ENCODE measurements at regions not wholly inside any gene's neighbourhood (a gene's known extent, or its start where the extent isn't known, plus 50 kb on each side); places are given as distances from the start of the nearest gene placed in this dataset.

DNA sequence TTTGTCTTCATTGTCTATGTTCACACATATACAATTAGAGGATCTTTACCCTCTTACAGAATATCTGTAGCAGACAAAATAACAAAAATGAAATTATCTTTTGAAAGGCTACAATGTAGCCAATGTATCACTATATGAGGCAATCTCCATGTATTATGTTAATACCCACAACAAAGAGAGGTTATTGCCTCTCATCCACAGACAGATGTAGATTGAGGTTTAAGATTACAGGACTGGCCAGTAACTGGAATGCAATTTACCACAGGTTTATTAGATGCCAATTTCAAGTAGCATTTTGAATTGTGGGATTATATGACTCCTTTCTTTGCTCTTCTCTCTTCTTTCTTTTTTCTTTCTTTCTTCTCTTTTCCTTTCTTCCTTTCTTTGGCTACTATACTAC, 242.6 kb downstream of the ANKRD50 start:
- no peak for DNase-seq (ENCODE audit: low read depth in 2 of 2)

DNA sequence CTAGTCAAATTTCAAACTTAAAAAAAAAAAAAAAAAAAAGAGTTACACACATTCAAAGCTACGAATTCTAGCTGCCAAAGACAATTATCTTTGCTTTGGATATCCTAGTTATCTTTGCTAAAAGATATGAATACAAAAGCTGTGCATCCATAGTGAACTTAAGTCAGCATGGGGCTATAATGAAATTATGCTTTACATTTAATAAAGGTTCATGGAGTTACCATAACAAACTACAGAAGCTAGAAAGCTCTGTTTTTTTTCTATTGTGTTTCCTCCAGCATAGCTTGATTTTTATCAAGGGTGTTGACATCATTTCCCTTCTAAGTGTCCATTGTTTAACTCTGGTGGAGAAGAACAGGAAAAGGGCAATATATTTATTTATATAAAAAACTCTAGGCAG, 234.1 kb downstream of the ANKRD50 start:
- DNase-seq (ENCODE audit: low read depth in 2 of 2), result no peak

DNA sequence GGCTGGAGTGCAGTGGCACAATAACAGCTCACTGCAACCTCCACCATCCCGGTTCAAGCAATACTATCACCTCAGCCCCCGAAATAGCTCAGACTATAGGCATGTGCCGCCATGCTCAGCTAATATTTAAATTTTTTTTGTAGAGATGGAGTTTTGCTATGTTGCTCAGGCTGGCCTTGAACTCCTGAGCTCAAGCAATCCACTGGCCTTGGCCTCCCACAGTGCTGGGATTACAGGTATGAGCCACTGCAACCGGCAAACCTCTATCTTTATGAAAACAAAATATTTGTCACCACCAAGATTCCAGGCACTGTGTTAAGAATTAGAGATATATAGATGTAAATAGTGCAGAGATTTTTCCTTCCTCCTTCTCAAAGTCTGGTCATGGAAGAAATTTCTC, 232.5 kb downstream of the ANKRD50 start:
- no peak for DNase-seq (ENCODE audit: low read depth in 2 of 2)

DNA sequence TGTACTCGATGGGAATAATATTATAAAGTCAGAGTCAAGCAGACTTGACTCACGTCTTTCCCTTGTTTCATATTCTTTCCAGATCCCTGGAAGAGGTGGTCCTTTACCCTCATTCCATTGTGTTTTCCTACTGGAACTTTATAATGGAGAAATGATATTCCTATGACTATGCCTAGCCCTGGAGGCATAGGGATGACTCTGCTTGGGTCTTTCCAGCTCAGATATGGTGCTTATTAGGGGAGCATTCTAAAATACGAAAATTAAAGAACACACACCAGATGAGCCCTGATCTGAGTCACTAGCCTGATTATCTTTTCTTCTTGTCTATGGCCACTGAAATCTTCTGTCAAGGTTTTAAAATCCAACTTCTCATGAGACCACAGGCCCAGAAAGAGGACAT, 231.4 kb downstream of the ANKRD50 start:
- DNase-seq (ENCODE audit: low read depth in 2 of 2), result no peak

DNA sequence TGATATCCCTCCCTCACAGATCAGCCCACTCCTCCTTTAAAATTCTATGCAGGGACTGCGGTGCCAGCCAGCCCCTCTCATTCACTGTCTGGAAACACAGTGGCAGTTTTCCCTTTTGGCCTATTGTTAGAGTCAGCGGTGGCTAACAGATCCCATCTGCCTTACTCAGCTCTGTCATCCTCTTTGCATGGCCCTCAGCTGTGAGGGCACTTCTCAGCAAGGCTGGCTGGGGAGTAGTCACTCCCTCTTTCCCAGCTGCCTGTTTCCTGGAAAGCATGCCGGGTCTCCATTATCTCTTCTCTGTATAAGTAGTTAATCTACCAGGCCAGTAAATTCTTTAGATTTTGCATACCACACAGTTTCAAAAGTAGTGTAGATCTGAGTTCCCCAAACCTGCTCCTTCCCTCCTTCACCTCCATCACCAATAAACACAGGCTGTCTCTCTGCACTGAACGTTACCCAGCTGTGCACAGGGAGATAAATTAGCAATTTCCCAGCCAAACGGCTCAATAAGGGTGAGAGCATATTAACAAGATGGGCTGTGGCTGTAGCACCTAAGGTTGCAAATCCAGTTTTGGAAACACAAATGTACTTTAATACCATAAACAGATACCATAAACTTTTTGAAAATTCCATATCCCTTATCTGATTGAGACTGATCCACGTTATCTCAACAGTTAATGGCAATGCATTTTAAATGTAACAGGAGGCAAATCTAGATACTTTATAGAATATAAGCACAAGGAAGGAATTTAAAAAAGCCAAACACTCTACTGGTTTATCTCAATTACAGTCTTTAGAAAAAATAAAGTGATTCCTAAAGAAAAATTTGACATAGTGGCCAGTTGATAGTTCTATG, 229.3 kb downstream of the ANKRD50 start:
- no peak for DNase-seq (ENCODE audit: low read depth in 2 of 2)

DNA sequence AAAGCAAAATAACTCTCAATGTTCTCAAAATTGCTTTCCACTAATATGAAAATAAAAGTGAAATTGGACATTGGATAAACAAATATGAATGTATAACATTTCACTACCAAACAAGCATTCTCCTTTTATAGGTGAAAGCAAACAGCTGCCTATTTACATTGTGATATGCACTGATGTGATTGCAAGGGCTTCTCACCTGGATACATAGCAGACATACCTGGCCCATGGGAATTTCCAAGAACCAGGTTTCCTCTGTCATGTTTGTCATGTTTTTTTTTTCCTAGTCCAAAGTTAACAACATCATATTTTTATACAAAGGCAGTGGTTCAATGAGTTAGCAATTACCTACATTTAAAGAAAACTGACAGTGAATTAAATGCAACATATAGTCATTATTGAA, 228.5 kb downstream of the ANKRD50 start:
- no peak for DNase-seq (ENCODE audit: low read depth in 2 of 2)

DNA sequence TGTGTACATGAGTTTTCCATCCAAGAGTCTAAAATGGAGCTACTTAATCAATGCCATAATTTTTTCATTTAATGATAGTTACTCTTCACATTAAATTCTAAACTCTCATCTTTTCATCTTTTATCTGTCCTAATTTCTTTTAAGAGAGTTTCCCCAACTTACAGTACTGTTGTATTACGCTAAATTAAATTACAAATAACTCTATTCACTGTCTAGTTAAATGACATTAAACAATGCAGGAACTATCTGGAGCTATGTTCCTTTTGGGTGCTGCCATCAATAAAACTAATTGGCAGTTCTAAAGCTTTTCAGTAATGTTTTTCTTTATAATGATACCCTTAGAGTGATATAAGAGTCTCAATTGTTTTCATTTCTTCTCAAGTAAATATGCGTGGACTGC, 227.6 kb downstream of the ANKRD50 start:
- no peak for DNase-seq (ENCODE audit: low read depth in 2 of 2)

DNA sequence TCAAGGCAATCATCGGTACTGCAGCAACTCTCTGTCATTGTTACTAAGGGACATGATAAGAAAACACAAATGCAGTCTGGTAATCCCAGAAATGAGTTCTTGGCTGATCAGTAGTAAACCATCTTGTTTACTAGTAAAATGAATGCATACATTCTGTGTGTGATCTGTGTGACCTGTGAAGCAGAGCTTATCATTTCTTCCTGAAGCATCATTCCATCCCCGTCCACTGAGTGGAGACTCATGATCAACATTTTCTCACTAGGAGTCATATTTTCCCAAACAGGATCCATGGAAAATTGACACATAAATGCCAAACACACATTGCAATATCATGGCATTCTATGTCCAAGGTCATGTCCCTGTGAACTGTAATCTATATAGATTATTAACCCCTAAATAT, 226.1 kb downstream of the ANKRD50 start:
- DNase-seq (ENCODE audit: low read depth in 2 of 2), result no peak

DNA sequence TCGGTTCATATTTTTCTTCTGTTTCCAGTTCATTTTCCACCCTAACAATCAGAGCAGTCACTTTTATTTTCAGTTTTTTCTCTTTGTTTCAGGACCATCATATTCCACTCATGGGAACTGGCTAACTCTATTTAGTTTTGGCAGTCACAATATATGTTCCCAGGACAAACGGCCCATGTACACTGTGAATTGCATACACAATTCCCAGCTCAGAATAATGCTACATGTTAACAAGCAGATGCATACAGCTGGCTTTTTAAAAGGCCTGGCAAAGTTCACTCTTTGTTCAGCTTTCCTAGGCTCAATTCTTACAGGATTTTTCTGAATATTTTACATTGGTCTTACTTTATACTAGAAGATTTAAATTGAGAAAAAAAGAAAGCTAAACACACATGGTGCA, 224.9 kb downstream of the ANKRD50 start:
- no peak for DNase-seq (ENCODE audit: low read depth in 2 of 2)

DNA sequence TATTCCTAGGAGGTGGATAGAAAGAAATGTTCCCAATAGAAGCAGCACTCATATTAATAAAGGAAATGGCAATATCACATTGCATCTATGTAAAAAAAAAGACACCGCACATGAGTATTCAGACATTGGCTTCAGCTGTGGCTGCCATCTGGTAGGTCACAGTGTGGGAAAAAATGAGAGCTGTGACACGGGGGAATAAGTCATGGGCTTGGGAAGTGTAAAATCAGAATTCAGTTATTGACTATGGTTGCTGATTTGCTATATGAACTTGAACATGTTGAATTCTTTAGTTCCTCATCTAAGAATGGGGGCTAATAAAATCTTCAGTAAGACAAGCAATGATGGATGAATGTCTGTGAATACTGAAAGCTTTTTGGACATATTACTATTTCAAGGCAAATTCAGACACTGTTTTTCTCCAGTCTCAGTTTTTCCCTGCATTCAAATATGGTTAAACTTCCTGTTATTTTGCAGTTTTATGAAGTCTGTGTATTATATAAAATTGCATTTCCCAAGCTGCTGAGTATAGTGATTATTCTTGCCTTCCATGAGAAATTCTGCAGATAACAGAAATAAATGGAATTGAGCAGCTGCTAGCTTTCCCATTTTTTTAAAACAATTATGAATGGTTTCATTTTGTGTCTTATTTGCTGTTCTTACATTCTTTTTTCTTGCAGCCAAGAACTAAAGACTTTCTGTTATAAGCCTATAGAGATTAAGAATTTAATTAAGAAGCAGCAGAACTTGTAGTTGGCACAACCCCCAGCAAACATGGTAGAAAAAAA, 221.0 kb downstream of the ANKRD50 start:
- no peak for DNase-seq (ENCODE audit: low read depth in 2 of 2)

DNA sequence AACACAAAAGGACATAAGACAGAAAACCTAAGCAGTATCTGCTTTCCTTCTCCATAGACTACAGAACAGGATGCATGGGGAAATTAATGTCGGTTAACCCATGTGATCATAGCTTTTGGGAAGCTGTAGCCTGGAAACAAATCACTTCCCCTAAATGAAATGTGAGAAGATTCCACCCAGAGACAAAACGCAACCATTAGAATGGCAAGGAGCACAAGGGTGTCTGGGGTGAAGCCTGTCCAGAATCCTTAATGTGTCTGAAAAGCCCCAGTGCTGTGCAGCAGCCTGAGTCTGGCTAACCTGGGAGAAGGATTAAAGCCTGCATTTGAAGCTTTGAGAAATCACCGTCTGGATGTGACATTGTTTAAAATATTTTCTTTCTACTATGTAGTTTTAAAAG, 213.3 kb downstream of the ANKRD50 start:
- no peak for DNase-seq (ENCODE audit: low read depth in 2 of 2)

DNA sequence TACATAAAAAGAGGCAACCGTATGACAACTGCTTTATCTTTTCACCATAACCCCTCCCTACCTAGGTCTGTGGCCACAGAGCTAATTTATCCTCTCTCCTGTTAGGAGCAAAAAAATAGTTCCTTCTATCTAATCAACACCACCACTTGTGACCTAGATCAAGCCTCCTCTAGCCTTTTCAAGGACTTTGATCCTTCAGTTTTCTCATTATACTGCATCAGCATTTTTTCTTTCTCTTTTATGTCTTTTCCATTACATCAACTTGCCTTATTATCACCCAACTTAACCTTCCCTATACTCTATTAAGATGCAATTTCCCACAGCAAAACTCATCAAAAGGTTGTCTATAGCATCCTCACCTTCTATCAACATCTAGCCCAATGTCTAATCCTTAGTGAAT, 211.0 kb downstream of the ANKRD50 start:
- DNase-seq (ENCODE audit: low read depth in 2 of 2), result no peak

DNA sequence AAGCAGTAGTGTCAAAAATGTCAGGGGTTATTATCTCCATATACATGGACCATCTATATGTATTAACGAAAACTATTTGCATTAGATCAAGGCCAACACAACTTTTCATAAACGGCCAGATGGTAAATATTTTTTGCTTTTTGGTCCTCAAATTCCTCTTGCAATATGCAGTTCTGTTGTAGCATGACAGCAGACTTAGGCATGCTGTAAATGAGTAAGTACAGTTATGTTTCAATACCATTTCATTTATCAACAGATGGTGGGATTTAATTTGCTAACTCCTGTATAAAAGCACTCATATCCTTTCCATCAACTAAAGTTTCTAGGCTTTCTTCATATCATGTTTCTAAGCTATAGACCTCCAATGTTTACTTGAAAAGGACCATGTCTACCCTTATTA, 208.1 kb downstream of the ANKRD50 start:
- DNase-seq (ENCODE audit: low read depth in 2 of 2), result no peak

DNA sequence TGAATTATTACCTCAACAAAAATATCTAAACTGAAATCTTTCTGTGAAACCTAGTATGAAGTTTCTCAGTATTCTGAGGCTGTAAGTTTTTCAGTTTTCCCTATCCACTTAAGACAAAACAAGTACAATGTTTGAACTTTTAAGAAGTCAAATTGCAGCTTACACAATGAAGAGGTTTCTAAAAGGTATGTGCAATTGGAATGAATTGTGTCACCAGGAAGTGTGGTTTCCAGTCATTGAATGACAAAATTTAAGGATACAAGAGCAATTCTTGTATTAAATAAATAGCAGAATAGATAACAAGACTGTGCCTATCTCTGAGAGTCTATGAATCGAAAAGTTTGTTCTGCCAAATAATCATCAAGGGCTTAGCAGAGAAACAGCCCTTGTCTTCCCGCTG, 207.3 kb downstream of the ANKRD50 start:
- no peak for DNase-seq (ENCODE audit: low read depth in 2 of 2)

DNA sequence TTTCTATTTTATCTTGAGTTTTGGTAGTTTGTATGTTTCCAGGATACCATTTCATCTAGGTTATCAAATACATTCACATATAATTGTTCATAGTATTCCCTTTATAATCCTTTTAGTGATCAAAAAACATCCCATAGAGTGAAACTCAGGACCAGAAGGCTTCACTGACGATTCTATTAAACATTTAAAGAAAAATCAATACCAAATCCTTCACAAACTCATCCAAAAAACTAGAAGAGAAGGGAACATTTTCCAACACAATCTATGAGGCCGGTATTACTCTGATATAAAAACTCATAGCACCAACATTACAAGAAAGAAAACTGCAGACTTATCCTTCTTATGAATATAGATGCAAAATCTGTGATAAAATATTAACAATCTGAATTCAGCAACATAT, 203.4 kb downstream of the ANKRD50 start:
- DNase-seq (ENCODE audit: low read depth in 2 of 2), result no peak

DNA sequence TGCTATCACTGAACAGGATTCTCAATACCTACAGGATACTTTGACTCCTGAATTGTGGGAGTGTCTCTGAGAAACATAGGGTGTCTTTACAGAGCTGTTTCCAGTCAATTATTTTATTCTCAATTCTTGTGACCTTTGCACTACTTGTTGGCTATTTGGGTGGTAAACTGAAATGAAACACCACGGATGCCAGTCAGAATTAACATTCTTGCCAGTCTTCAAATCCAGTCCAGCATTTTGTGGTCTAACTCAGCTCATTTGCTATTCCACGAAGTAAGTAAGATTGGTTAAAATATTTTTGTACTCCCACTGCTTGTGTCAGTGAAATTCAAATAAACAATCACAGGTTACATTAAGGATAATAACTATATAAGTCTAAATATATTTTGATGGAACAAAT, 197.9 kb downstream of the ANKRD50 start:
- no peak for DNase-seq (ENCODE audit: low read depth in 2 of 2)

DNA sequence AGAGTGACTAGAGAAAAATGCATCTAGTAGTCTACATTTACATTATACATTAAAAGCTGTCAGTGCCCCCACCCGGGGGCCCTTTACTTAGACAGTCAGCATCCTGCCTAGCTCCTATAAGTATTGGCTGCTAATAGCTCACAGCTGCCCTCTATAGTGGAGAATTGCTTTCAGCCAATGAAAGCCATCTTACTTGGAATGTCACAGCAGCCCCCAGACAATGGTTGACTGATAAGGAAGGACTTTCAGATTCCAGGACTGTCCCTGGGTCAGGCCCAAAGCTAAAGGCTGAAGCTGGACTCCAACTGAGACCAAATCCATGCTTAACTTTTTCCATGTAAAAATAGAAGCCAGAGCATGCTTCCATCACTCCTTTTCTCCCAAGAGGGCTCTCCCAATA, 196.9 kb downstream of the ANKRD50 start:
- no peak for DNase-seq (ENCODE audit: low read depth in 2 of 2)

DNA sequence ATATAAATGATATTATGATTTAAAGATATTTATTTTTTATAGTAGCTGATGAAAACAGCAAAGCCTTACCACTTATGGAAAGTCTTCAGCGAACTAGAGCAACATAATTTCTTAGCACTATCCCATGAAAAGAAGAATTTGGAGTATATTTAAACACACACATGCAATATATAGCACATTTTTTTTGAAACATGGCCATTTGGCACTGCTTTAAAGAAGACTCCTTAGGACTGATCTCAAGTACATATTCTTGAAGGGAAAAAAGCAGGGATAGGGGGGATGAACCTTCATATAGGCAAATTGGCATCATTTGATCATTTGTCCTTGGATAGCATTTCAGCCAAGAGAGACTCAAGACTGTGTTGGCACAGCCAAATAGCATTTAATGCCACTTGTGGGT, 193.3 kb downstream of the ANKRD50 start:
- no peak for DNase-seq (ENCODE audit: low read depth in 2 of 2)

DNA sequence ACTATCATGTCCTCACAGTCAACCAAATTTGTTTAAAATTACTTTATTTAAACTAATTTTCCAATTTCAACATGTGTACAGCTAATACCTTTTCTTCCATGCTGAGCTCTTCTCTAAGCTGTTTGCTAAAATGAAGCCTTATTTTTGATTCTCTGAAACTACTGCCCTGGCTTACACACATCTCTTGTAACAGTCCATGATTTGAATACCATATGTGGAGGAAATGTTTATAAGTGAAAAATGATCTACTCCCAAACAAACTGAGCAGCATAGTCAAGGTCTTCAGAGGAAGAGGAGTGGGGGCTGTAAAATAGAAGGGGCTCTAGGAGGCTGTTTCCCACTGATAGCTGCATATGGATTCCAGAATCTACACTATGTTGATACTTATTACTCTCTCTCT, 188.7 kb downstream of the ANKRD50 start:
- no peak for DNase-seq (ENCODE audit: low read depth in 2 of 2)

DNA sequence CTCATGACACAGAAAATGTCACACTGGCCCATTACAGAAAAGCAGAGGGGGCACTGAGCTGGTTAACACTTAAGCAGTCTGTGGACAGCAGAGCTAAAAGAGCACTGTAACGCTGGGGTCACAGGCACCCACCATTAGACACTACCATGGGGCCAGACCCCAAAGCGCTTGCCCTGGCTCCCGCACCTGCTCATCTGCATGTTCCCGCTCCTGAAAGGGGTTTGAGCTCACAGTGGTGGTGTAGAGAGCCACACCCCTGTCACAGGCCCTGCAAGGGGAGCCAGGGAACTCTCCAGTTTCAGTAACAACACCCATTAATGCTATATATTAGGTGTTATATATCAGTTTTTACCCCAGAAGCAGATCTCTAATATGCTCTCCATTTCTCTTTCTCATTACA, 187.0 kb downstream of the ANKRD50 start:
- DNase-seq (ENCODE audit: low read depth in 2 of 2), result no peak

DNA sequence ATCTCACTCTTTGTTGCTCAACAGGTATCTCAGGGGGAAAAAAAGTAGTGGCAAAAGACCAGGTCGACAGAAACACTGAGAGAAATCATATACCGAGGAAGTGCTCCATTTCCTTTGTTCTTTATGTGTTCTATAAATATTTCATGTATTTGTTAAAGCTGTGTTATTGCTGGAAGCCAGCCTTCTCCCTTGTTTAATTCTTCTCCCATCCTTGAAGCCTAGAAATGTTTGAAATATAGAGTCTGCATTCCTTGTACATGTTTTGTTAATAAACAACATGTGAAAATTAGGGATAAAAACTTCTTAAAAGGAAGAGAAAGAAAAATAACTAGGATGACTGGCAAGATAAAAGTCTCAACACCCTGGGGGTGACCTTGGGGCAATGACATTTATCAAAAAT, 186.2 kb downstream of the ANKRD50 start:
- no peak for DNase-seq (ENCODE audit: low read depth in 2 of 2)

DNA sequence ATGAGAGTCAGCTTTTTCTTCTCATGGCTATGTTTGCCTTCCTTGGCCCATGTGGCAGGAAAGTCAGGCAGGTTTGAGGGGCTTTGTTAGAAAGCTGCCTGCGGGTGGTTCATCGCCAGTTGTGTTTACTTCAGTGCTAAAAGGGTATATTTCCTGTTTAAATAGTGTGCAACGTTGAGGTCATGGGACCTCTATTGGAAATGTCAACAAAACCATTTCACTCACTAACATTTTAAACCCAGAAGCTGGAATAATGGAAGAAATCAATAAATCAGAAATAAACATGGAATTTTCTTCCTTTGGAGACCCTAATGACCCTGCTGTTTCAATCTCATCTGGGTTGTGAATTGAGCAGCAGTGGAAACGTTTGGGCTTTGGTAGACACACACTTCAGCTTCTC, 185.8 kb downstream of the ANKRD50 start:
- DNase-seq (ENCODE audit: low read depth in 2 of 2), result no peak

DNA sequence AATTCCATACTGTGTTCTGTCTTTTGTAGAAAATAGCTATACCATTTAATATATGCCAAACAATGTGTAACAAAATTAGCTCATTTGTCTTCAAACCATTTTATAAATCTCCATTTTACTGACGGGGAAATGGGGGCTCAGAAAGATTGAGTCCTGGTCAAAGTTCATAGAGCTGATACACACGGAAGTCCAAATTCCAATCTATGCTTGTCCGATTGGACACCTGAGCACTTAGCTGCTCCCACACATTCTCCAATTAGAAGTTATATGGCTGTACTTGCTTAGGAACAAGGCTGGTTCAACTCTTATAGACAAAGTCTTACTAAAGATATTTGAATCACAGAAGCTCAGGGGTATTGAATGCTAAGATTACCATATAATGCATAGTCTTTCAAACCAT, 185.2 kb downstream of the ANKRD50 start:
- no peak for DNase-seq (ENCODE audit: low read depth in 2 of 2)
